B cell (primary cell): ENCODE measurements at regions not wholly inside any gene's neighbourhood (a gene's known extent, or its start where the extent isn't known, plus 50 kb on each side); places are given as distances from the start of the nearest gene placed in this dataset.

ENCODE experiments used
- CTCF ChIP-seq: fragments of 200-600 bp; IDR thresholded peaks from one replicate; pipeline ENCODE4 v1.8.0; 2022; ENCODE audit warnings: antibody characterized with exemption, mild to moderate bottlenecking
- EZH2 ChIP-seq: IDR thresholded peaks from 2 replicates; pipeline ENCODE4 v1.6.1; 2012; ENCODE audit warnings: borderline replicate concordance, low read depth, mild to moderate bottlenecking, moderate library complexity, low read length; ENCODE audit not compliant: insufficient read depth, poor library complexity, severe bottlenecking

GRCh38 chr11:116610190-116610589 is 162.6 kb downstream of the BUD13 start:
- TF ChIP-seq CTCF (no peak), EZH2 (no peak)
